Renal pelvis (tissue), 1 donor: ENCODE measurements at regions not wholly inside any gene's neighbourhood (a gene's known extent, or its start where the extent isn't known, plus 50 kb on each side); places are given as distances from the start of the nearest gene placed in this dataset.

Source experiments
- DNase-seq: peaks from one replicate; pipeline ENCODE4 v3.0.0-alpha.2; 2013

- no peak for DNase-seq
Observed at GRCh38 chr5:4387290-4387689, 752.8 kb upstream of the ADAMTS16 start.

GRCh38 chr5:4395752-4396151 is 744.4 kb upstream of the ADAMTS16 start:
- no peak for DNase-seq

DNA sequence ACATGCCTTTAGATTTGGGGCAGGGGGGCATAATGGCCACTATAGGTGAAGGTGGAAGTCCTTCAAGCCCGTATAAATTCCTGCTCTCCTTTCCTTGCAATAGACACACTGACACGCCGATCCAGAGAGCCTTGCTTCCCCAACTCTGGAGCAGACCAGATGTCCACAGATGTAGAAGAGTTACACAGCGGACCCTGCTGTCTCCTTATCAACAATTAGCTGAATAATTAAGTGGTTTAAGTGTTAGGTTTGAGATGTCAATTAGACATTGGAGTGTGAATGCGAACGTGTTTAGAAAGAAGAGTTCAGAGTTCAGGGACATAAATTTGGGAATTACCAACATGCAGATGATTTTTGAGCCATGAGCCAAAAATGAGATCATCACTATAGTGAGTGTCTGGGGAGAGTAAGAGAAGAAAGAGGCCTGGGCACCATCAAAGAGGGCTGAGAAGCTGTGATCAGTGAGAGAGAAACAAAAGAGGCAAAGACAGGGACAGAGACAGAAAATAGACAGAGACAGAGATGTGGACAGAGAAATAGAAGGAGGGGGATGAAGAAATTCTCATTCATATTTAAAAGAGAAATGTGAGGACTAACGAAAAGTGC is 734.4 kb upstream of the ADAMTS16 start:
- DNase-seq = no peak

DNA sequence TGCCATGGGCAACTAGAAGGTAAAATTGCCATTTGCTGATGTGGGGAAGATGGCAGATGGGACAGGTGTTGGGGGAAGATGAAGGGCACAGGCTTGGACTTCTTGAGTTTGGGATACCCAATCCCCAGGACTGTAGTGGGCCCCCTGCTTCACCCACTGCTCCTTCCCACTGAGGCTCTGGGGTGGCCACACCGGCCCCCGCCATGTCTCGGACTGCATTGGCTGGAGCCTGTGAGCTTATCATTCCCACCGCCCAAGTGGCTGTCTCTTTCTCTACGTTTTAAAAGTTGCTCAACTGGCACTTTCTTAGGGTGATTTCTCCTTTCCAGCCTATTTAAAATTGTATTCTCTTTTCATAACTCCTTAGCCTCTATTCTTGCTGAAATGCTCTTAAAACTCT is 730.0 kb upstream of the ADAMTS16 start:
- DNase-seq = no peak

DNA sequence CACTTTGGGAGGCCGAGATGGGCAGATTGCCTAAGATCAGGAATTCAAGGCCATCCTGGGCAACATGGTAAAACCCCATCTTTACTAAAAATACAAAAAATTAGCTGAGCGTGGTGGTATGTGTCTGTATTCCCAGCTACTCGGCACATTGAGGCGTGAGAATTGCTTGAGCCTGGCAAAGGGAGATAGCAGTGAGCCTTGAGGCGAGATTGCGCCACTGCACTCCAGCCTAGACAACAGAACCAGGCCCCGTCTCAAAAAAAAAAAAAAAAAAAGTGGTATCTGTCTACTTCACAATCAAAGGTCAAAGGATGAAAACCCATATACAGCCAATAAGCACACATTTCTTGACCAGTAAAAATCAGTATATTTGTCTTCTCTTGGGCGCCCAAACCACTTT is 728.5 kb upstream of the ADAMTS16 start:
- DNase-seq = no peak

- DNase-seq = no peak
Observed at GRCh38 chr5:4413996-4414395, 726.1 kb upstream of the ADAMTS16 start.

DNA sequence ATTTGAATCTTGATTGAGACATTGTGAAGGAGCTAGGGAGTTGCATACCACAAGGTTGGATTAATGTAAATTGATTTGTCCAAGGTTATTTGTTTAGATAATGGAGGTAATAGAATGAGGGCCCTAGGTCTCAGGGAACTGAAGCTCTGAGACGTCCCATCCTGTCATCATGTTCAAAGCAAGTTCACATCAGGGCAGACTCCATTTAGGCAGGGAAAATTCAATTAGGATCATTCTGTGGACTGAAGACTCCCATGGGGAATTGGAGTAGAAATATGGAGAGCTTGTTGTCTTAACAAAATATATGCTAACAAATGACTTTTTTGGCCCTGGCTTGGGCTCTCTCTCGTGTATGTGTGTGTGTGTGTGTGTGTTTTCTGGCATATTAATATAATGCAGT is 722.0 kb upstream of the ADAMTS16 start:
- no peak for DNase-seq

GRCh38 chr5:4419281-4419680 is 720.8 kb upstream of the ADAMTS16 start:
- DNase-seq = peak; percentile 14

- no peak for DNase-seq
Observed at GRCh38 chr5:4420177-4420576, 720.0 kb upstream of the ADAMTS16 start.

DNA sequence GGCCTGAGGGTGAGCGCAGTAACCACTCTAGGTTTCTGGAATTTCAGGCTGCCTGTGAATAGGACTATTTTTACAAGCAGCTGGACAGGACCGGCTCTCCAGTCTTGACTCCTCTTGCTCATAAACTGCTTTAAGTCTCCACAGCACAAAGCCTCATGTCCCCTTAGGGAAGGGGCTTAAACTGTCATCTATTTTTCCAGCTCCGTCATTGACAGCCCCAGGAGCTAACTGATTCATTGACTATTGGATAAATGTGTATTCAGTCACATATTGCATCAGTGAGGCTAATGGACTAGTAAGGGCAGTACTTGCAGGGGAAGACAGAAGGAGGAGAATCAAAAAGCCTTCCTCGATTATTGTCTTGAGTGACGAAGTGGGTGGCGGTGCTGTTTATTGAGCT is 719.4 kb upstream of the ADAMTS16 start:
- no peak for DNase-seq

GRCh38 chr5:4422247-4422646 is 717.9 kb upstream of the ADAMTS16 start:
- no peak for DNase-seq

- no peak for DNase-seq
Observed at GRCh38 chr5:4424895-4425294, 715.2 kb upstream of the ADAMTS16 start.

DNA sequence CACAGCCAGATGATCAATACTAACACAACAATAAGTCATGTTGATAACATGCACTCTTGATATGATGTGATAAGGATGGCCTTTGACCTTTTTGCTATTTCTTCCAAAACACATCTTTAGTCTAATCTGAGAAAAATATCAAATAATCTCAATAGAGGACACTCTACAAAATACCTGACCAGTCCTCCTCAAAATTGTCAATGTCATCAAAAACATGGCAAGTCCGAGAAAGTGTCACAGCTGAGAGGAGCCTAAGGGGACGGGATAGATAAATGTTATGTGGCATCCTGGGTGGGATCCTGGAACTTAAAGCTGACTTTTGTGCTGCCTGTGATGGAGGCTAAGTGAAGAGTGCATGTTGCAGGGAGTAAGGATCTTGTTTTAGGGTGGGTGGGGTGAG is 699.6 kb upstream of the ADAMTS16 start:
- DNase-seq = no peak

GRCh38 chr5:4442221-4442620 is 697.9 kb upstream of the ADAMTS16 start:
- no peak for DNase-seq

DNA sequence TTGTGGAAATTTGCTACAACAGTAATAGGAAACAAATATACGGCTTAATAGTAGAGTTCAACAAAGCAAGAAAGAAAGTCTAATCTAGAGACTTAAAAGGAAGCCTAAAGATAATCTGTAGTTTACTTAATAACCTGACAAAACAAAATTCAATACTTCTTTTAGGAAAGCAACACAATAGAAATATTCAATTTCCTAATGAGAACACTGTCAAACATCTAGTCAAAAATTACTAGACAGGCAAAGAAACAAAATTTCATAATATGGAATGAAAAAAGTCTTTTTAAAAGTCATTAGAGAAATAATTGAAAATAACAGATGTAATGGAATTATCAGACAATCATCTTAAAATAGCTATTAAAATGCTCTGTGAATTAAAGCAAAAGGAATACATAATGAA is 692.5 kb upstream of the ADAMTS16 start:
- no peak for DNase-seq

DNA sequence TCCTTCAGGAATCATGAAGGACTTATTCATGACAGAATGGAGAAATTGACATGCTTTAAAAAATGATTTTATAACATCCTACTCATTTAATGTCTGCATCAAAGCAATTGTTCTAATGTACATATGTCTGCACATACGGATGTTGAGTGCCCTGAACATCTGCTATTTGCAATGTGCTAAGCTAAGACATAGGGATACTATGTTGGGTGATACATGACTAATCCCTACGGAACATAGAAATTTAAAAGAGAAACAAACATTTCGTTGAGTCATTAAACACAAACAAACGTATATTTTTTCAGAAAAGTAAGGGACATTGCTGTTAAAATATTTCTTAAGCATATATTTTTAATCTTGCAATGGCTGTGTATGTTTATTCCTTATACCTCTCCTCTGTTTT is 686.5 kb upstream of the ADAMTS16 start:
- DNase-seq = no peak

- DNase-seq = no peak
Observed at GRCh38 chr5:4479426-4479825, 660.7 kb upstream of the ADAMTS16 start.

DNA sequence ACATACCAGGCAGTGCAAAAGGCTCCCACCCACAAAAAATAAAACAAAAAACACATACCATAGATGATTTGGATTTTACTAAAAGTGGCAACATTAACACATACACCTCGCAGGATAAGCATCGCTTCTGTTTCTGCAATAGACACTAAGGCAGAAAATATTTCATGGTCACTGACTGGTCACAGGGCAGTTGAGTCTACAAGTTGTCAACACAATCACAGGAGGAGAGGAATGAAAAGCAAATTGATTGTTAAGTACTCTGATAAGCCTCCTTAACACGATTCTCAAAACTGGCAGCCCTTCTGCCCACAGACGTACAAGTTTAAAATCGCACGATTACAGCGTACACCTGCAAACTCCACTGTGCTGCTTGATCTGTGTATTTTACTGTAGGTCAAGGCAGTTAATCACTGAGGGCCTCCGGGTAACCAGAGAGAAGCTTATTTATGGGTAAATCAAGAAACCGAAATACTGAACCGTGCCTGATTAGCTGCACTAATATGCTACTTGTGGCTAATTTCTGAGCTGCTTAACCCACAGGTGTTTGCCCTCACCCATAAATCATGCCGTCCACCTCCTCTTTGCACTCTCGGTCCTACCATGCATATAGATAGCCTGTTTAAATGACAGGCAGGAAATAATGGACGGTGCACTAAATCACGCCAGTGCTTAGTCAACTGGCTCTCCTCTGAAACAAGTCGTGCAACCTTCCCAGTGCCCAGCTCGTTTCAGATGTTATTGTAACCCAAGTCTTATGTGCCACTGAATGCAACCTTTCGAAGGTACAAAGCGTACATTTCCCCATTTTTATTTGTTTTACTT is 659.4 kb upstream of the ADAMTS16 start:
- DNase-seq = peak; percentile 84

GRCh38 chr5:4487581-4487980 is 652.5 kb upstream of the ADAMTS16 start:
- DNase-seq = no peak

- peak; percentile 62 for DNase-seq
Observed at GRCh38 chr5:4511996-4512656, 628.0 kb upstream of the ADAMTS16 start.

DNA sequence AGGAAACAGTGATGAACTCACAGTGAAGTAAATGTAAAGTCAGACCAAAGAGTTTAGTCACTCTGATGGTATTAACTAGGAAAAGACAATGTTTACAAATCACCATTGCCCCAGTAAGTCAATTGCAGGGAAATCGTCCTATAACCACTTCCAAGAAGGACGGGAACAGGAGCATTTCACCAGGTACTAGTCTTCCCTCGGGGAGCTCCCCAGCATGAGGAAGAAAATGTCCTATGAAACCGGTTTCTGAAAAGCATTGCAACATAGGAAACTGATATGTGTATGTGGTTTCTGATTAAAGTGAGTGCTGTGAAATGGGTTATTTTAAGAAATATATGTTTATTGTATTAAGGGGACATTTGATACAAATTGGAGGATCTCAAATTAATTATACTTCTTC is 626.7 kb upstream of the ADAMTS16 start:
- DNase-seq = no peak

DNA sequence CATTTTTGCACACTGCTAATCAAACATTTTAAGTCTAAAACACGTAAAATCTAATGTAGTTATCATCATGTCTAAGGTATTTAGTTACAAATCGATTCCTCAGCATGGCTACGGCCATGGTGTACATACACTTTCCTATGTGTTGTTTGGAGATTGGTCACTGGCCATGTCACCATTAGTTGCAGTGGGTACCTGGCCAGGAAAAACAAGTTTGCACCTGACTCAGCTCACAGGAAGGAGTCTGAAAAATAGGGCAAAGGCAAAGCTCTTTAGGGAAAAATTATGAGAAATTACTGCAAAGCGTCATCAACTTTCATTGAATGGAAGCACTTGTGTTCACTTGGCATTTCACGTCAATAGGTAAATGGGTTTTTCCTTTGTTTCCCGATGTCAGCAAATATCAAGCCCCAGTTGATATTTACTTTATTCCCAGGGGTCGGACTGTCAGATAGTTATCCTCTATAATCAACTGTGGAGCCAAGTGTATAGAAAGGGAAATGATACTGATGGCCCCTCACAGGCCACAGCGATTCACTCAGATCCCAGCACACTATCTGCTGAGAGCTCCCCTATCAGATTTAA is 626.0 kb upstream of the ADAMTS16 start:
- DNase-seq = no peak
